HEK293T (cell line): ENCODE measurements at regions not wholly inside any gene's neighbourhood (a gene's known extent, or its start where the extent isn't known, plus 50 kb on each side); places are given as distances from the start of the nearest gene placed in this dataset.

Experiments used
- ARNT ChIP-seq: fragments of 450-650 bp; IDR thresholded peaks from 2 replicates; pipeline ENCODE4 v1.6.1; 2017; ENCODE audit warnings: mild to moderate bottlenecking
- BHLHE40 ChIP-seq: fragments of 450-650 bp; IDR thresholded peaks from 2 replicates; pipeline ENCODE4 v1.6.1; 2016; ENCODE audit warnings: mild to moderate bottlenecking, moderate library complexity, borderline replicate concordance
- CTBP1 ChIP-seq: fragments of 450-650 bp; IDR thresholded peaks from 2 replicates; pipeline ENCODE4 v1.6.1; 2016; ENCODE audit warnings: borderline replicate concordance
- ELF4 ChIP-seq: fragments of 450-650 bp; IDR thresholded peaks from 2 replicates; pipeline ENCODE4 v1.6.1; 2017; ENCODE audit warnings: antibody characterized with exemption
- FOXA1 ChIP-seq: fragments of 450-650 bp; IDR thresholded peaks from 2 replicates; pipeline ENCODE4 v1.6.1; 2016; ENCODE audit warnings: mild to moderate bottlenecking
- FOXK2 ChIP-seq: fragments of 450-650 bp; IDR thresholded peaks from 2 replicates; pipeline ENCODE4 v1.6.1; 2016; ENCODE audit warnings: mild to moderate bottlenecking
- FOXM1 ChIP-seq: fragments of 450-650 bp; IDR thresholded peaks from 2 replicates; pipeline ENCODE4 v1.6.1; 2017; ENCODE audit warnings: mild to moderate bottlenecking, borderline replicate concordance
- LEF1 ChIP-seq: fragments of 450-650 bp; IDR thresholded peaks from 2 replicates; pipeline ENCODE4 v1.6.1; 2017; ENCODE audit warnings: mild to moderate bottlenecking, borderline replicate concordance
- NFRKB ChIP-seq: fragments of 450-650 bp; IDR thresholded peaks from 2 replicates; pipeline ENCODE4 v1.6.1; 2016; ENCODE audit warnings: mild to moderate bottlenecking, moderate library complexity
- SP1 ChIP-seq: fragments of 450-650 bp; IDR thresholded peaks from 2 replicates; pipeline ENCODE4 v1.6.1; 2017
- SUZ12 ChIP-seq: fragments of 450-650 bp; IDR thresholded peaks from 2 replicates; pipeline ENCODE4 v1.6.1; 2016; ENCODE audit warnings: mild to moderate bottlenecking
- TARDBP ChIP-seq: fragments of 450-650 bp; IDR thresholded peaks from 2 replicates; pipeline ENCODE4 v1.6.1; 2016
- ZNF384 ChIP-seq: fragments of 450-650 bp; IDR thresholded peaks from 2 replicates; pipeline ENCODE4 v1.6.1; 2016

DNA sequence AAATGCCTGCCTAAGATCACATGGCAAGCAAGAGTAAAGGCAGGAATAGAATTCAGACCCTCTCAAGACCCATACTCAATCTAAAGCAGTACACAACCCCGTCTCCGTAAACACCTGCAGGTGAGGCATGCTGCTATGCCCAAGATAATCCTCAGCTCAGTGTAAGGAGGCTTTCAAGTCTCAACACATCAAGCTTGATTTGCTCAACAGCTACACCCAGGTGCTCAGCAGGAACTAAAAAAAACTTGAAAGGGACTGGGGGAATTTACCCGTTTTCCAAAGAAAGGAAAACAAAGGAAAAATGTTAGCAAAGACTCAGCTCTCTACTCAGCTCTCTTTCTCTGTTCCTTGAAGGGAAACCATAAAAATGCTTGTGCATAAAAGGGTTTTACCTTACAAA is 301.8 kb downstream of the C1D start:
- TF ChIP-seq NFRKB (no peak), FOXA1 (no peak), BHLHE40 (no peak), SP1 (no peak), TARDBP (no peak), ELF4 (no peak), FOXK2 (no peak), CTBP1 (no peak), ZNF384 (no peak), LEF1 (no peak), FOXM1 (no peak), SUZ12 (no peak), ARNT (no peak)
